K562 (cell line): ENCODE measurements at regions not wholly inside any gene's neighbourhood (a gene's known extent, or its start where the extent isn't known, plus 50 kb on each side); places are given as distances from the start of the nearest gene placed in this dataset.

ENCODE experiments used
- ATAC-seq: fragments of 200-7000 bp; cut with Tn5 transposase; 3 replicates; pipeline ENCODE4 v1.9.1; 2020; ENCODE audit warnings: moderate library complexity
- BruUV-seq: library from RNA; stranded (reverse); fragments of 400-500 nt; replicated peaks from 2 replicates; lab custom pipeline; 2021; lab: Mats Ljungman, UMichigan
- CTCF ChIA-PET: fragments of 300-600 bp; formaldehyde crosslinking; extraction: SDS; loops from one replicate; lab custom pipeline; 2021; ENCODE audit warnings: low intra/inter-chr PET ratio; lab: Yijun Ruan, JAX
- POLR2A ChIA-PET: fragments of 300-600, 350-650 bp; sonication (Branson Sonifier 250); formaldehyde crosslinking; extraction: SDS; loops from one replicate; lab custom pipeline; 2021; ENCODE audit warnings: antibody characterized with exemption, inconsistent platforms; lab: Yijun Ruan, JAX
- DNase-seq, 4 experiments: peaks; one replicate each; pipeline versions ENCODE4 v3.0.0 to v3.0.0-alpha.2; 2011 to 2018; ENCODE audit warnings: low spot score in 3 of 4, mixed read lengths in 3 of 4; ENCODE audit errors: extremely low read depth in 1 of 4
- FAIRE-seq: peaks from 2 replicates; lab custom pipeline; 2011; peaks lifted over from hg19 to GRCh38; lab: Jason Lieb, UNC
- H2AFZ ChIP-seq: 2 replicates; pipeline ENCODE4 v1.6.0; 2011; ENCODE audit warnings: low read depth, low read length, control low read depth, inconsistent platforms
- H3K27ac ChIP-seq: fragments of 200-600 bp; 3 replicates; pipeline ENCODE4 v1.8.0; 2011; ENCODE audit warnings: low read depth, mild to moderate bottlenecking, control low read depth, inconsistent platforms, low read length, moderate library complexity, mixed read lengths; ENCODE audit errors: extremely low read depth
- H3K27me3 ChIP-seq, 2 experiments: fragments of 300-600 bp in 1 of 2; 2 replicates in 1 of 2; 3 replicates in 1 of 2; pipeline versions ENCODE4 v1.6.0 to v1.8.0; 2011; ENCODE audit warnings: inconsistent platforms in 2 of 2, low read length in 2 of 2, mild to moderate bottlenecking in 1 of 2, mixed read lengths in 1 of 2, moderate library complexity in 1 of 2; ENCODE audit not compliant: control insufficient read depth in 2 of 2, insufficient read depth in 2 of 2
- H3K36me3 ChIP-seq: fragments of 300-600 bp; 3 replicates; pipeline ENCODE4 v1.8.0; 2011; ENCODE audit warnings: mild to moderate bottlenecking, low read length, inconsistent platforms; ENCODE audit not compliant: control insufficient read depth, insufficient read depth
- H3K4me1 ChIP-seq, 2 experiments: fragments of 200-600 bp in 1 of 2; replicated peaks in 1 of 2; 2 replicates in 1 of 2; 3 replicates in 1 of 2; pipeline versions ENCODE4 v1.5.1 to v1.8.0; 2011; ENCODE audit warnings: inconsistent platforms in 2 of 2, low read length in 2 of 2, mild to moderate bottlenecking in 1 of 2, mixed read lengths in 1 of 2, moderate library complexity in 1 of 2; ENCODE audit not compliant: control insufficient read depth in 2 of 2, insufficient read depth in 2 of 2
- H3K4me2 ChIP-seq: 2 replicates; pipeline ENCODE4 v1.6.1; 2011; ENCODE audit warnings: low read length, control low read depth, inconsistent platforms, mixed read lengths; ENCODE audit not compliant: insufficient read depth
- H3K4me3 ChIP-seq: fragments of 200-600 bp; sonication (generic), shearing (Covaris generic); 2 replicates; pipeline ENCODE4 v1.5.1; 2016; ENCODE audit warnings: control low read depth, inconsistent platforms
- H3K79me2 ChIP-seq: fragments of 200-600 bp; 3 replicates; pipeline ENCODE4 v1.8.0; 2011; ENCODE audit warnings: low read length, inconsistent platforms; ENCODE audit not compliant: control insufficient read depth, insufficient read depth
- H3K9ac ChIP-seq, 2 experiments: 2 replicates each; pipeline versions ENCODE4 v1.6.0 to v1.6.1; 2011; ENCODE audit warnings: low read depth in 2 of 2, low read length in 2 of 2, control low read depth in 1 of 2, inconsistent platforms in 1 of 2, mild to moderate bottlenecking in 1 of 2, mixed read lengths in 1 of 2; ENCODE audit not compliant: insufficient read depth in 1 of 2
- H3K9me1 ChIP-seq: one replicate; pipeline ENCODE4 v1.6.0; 2011; ENCODE audit warnings: inconsistent platforms, mild to moderate bottlenecking, low read length, moderate library complexity; ENCODE audit not compliant: control insufficient read depth, insufficient read depth
- H3K9me3 ChIP-seq: replicated peaks from 2 replicates; pipeline ENCODE4 v1.5.1; 2011; ENCODE audit warnings: low read depth, low read length, inconsistent platforms; ENCODE audit not compliant: control insufficient read depth, insufficient read depth
- H4K20me1 ChIP-seq: replicated peaks from 2 replicates; pipeline ENCODE4 v1.6.1; 2011; ENCODE audit warnings: low read length, inconsistent platforms, mixed read lengths; ENCODE audit not compliant: control insufficient read depth, insufficient read depth
- GTF3C2 ChIP-seq: IDR thresholded peaks from 3 replicates; pipeline ENCODE4 v1.6.1; 2011; ENCODE audit warnings: borderline replicate concordance, mild to moderate bottlenecking, moderate library complexity; ENCODE audit not compliant: insufficient read length; ENCODE audit errors: extremely low read depth
- HINFP ChIP-seq: fragments of 450-650 bp; conservative IDR thresholded peaks from 2 replicates; pipeline ENCODE4 v1.6.1; 2016; ENCODE audit warnings: missing genetic modification characterization, low read depth, mild to moderate bottlenecking, control low read depth, missing compliant biosample characterization
- HNRNPL ChIP-seq: fragments of 200-400 bp; formaldehyde crosslinking; IDR thresholded peaks from 2 replicates; pipeline ENCODE4 v1.6.1; 2017; ENCODE audit warnings: low read depth, mild to moderate bottlenecking, low read length
- IFI16 ChIP-seq: fragments of 250-450 bp; sonication (Bioruptor Pico); IDR thresholded peaks from 2 replicates; pipeline ENCODE4 v2.1.2; 2022; ENCODE audit warnings: mild to moderate bottlenecking, inconsistent platforms
- SLC30A9 ChIP-seq: fragments of 250-450 bp; sonication (Bioruptor Pico); IDR thresholded peaks from 2 replicates; pipeline ENCODE4 v1.8.0; 2022; ENCODE audit warnings: mild to moderate bottlenecking, moderate library complexity
- ZC3H4 ChIP-seq: sonication (generic); formaldehyde crosslinking; IDR thresholded peaks from 2 replicates; pipeline ENCODE4 v1.9.0; 2021; ENCODE audit warnings: missing genetic modification reagents, borderline replicate concordance
- ZFP36 ChIP-seq: fragments of 150-350 bp; IDR thresholded peaks from 2 replicates; pipeline ENCODE4 v1.6.1; 2018; ENCODE audit warnings: low read length, low read depth; ENCODE audit not compliant: partially characterized antibody
- ZNF140 ChIP-seq: fragments of 250-450 bp; sonication (Bioruptor Pico); IDR thresholded peaks from 2 replicates; pipeline ENCODE4 v1.8.0; 2021; ENCODE audit warnings: moderate library complexity, mild to moderate bottlenecking, inconsistent platforms
- ZNF174 ChIP-seq: fragments of 250-450 bp; sonication (Bioruptor Pico); IDR thresholded peaks from 2 replicates; pipeline ENCODE4 v1.4.0; 2020; ENCODE audit warnings: mild to moderate bottlenecking
- WGBS: fragments of 100-300 bp; shearing (Covaris generic); methylation state at CpG from one replicate; pipeline ENCODE4 v1.1.6; 2016; ENCODE audit warnings: low coverage, mixed read lengths; ENCODE audit not compliant: insufficient coverage; ENCODE audit errors: missing lambda C conversion rate; 5-methylcytosine and 5-hydroxymethylcytosine counted together
- in situ Hi-C: fragments of 300-500 bp; cut with MboI; formaldehyde crosslinking; loops from 4 replicates; pipeline ENCODE4 v1.15.0; 2018; ENCODE audit warnings: inconsistent platforms, mixed read lengths
- intact Hi-C: fragments of 100-400 bp; cut with micrococcal nuclease; formaldehyde crosslinking; loops from 2 replicates; pipeline ENCODE4 v1.14.2; 2022

- no peak for TF ChIP-seq ZNF140 (CRISPR knock-in tag)
- TF ChIP-seq HNRNPL, result no peak
- TF ChIP-seq, all 486 proteins: peak for 0
- no peak for DNase-seq
- Histone ChIP-seq H2AFZ (no peak overlapping the region), H3K4me2 (no peak overlapping the region), H3K4me3 (no peak overlapping the region), H3K79me2 (no peaks in the 10 kb centered on the region), H3K36me3 (no peaks in the 10 kb centered on the region), H3K9me3 (no peaks in the 10 kb centered on the region), H3K27me3 (peaks cover 0 to 45% of the 10 kb centered on the region in 2 experiments; a peak in 2 of 5 replicates), H3K9ac (no peak overlapping the region), H4K20me1 (no peaks in the 10 kb centered on the region), H3K27ac (no peak overlapping the region), H3K9me1 (no peaks in the 10 kb centered on the region), H3K4me1 (no peaks in the 10 kb centered on the region)
- in situ Hi-C loops (no loop called here), intact Hi-C loops (no loop called here)
- FAIRE-seq, result no peak
- ChIA-PET POLR2A (no interaction called here), CTCF (no interaction called here)
- no peak for ATAC-seq
- WGBS, result 0% methylated on average over 5 of the region's 5 CpGs
- no TSS peak for BruUV-seq
These were observed 135.1 kb upstream of the RET start for GRCh38 chr10:42941790-42942189.

GRCh38 chr10:42942279-42942950 lies 134.5 kb upstream of the RET start:
- ATAC-seq, result no peak
- TF ChIP-seq IFI16 (CRISPR knock-in tag) (no peak), ZC3H4 (CRISPR knock-in tag) (no peak), HINFP (tag) (no peak), GTF3C2 (no peak), ZFP36 (no peak), SLC30A9 (CRISPR knock-in tag) (no peak), ZNF174 (CRISPR knock-in tag) (no peak)

More at GRCh38 chr10:42942279-42942950, 134.5 kb upstream of the RET start:
- no TSS peak for BruUV-seq
- H3K79me2 ChIP-seq, result no peaks in the 10 kb centered on the region
- no peak overlapping the region for H2AFZ ChIP-seq
- H3K9me3 ChIP-seq, result no peaks in the 10 kb centered on the region
- POLR2A ChIA-PET, result no interaction called here
- no peaks in the 10 kb centered on the region for H3K9me1 ChIP-seq
- no peak for FAIRE-seq
- H3K27me3 ChIP-seq, result peaks cover 0 to 45% of the 10 kb centered on the region in 2 experiments; a peak in 2 of 5 replicates
- CTCF ChIA-PET, result no interaction called here
- no peak overlapping the region for H3K9ac ChIP-seq
- no peaks in the 10 kb centered on the region for H3K4me1 ChIP-seq
- no peak overlapping the region for H3K4me2 ChIP-seq
- H3K4me3 ChIP-seq, result no peak overlapping the region
- H4K20me1 ChIP-seq, result no peaks in the 10 kb centered on the region
- in situ Hi-C loops, result no loop called here
- no peaks in the 10 kb centered on the region for H3K36me3 ChIP-seq
- under 1% methylated on average over 7 of the region's 7 CpGs for WGBS
- no peak for DNase-seq
- intact Hi-C loops, result no loop called here
- H3K27ac ChIP-seq, result no peak overlapping the region
